A549 (cell line): ENCODE measurements at regions not wholly inside any gene's neighbourhood (a gene's known extent, or its start where the extent isn't known, plus 50 kb on each side); places are given as distances from the start of the nearest gene placed in this dataset.

Experiments
- CTCF ChIP-seq: fragments of >200 bp; sonication (Bioruptor Twin); formaldehyde crosslinking; IDR thresholded peaks from 3 replicates; pipeline ENCODE4 v1.5.1; 2016
- FOSL2 ChIP-seq, 2 experiments: fragments of 450-650 bp in 1 of 2; fragments of >200 bp in 1 of 2; sonication (Bioruptor Twin) in 1 of 2; formaldehyde crosslinking; IDR thresholded peaks; 2 replicates each; pipeline versions ENCODE4 v1.5.0 to v1.6.1; 2016 to 2020; ENCODE audit warnings: mild to moderate bottlenecking in 1 of 2, moderate library complexity in 1 of 2
- HEYL ChIP-seq: fragments of 250-450 bp; sonication (Bioruptor Pico); IDR thresholded peaks from 2 replicates; pipeline ENCODE4 v1.8.0; 2021; ENCODE audit warnings: mild to moderate bottlenecking, moderate library complexity
- MAX ChIP-seq: IDR thresholded peaks from 2 replicates; pipeline ENCODE4 v1.6.1; 2012
- MYC ChIP-seq: IDR thresholded peaks from 2 replicates; pipeline ENCODE4 v1.6.1; 2012; ENCODE audit warnings: mild to moderate bottlenecking, inconsistent platforms, low read length, improper control_type of control experiment, borderline replicate concordance
- POLR2A ChIP-seq: IDR thresholded peaks from 2 replicates; pipeline ENCODE4 v1.6.1; 2012; ENCODE audit warnings: mild to moderate bottlenecking, low read length
- RCOR1 ChIP-seq: fragments of 150-350 bp; IDR thresholded peaks from 2 replicates; pipeline ENCODE4 v1.6.1; 2014; ENCODE audit warnings: antibody characterized with exemption, low read length, low read depth
- SMC3 ChIP-seq: fragments of >200 bp; sonication (Bioruptor Twin); formaldehyde crosslinking; IDR thresholded peaks from 3 replicates; pipeline ENCODE4 v1.6.1; 2018; ENCODE audit warnings: inconsistent platforms
- ZFP36 ChIP-seq: fragments of 450-650 bp; IDR thresholded peaks from 2 replicates; pipeline ENCODE4 v1.6.1; 2014; ENCODE audit warnings: borderline replicate concordance; ENCODE audit not compliant: partially characterized antibody

- TF ChIP-seq MAX (no peak), ZFP36 (no peak), FOSL2 (IDR thresholded peaks at IDR 0.05) (no peak), FOSL2 (CRISPR knock-in tag; IDR thresholded peaks at IDR 0.05) (no peak), SMC3 (no peak), HEYL (CRISPR knock-in tag) (no peak), MYC (no peak), RCOR1 (no peak), CTCF (no peak), POLR2A (no peak)
These were observed 303.6 kb upstream of the PRR20A start for GRCh38 chr13:56837161-56837560.
